HEK293 (cell line): ENCODE measurements at regions not wholly inside any gene's neighbourhood (a gene's known extent, or its start where the extent isn't known, plus 50 kb on each side); places are given as distances from the start of the nearest gene placed in this dataset.

Experiments used
- KLF10 ChIP-seq: fragments of 450-650 bp; IDR thresholded peaks from 2 replicates; pipeline ENCODE4 v1.5.1; 2018; ENCODE audit warnings: missing biosample characterization, mild to moderate bottlenecking, missing genetic modification characterization
- KLF17 ChIP-seq: fragments of 450-650 bp; formaldehyde crosslinking; IDR thresholded peaks from 2 replicates; pipeline ENCODE4 v1.5.1; 2016; ENCODE audit warnings: missing biosample characterization, missing genetic modification characterization
- PATZ1 ChIP-seq: fragments of 450-650 bp; formaldehyde crosslinking; IDR thresholded peaks from 2 replicates; pipeline ENCODE4 v1.5.1; 2016; ENCODE audit warnings: missing biosample characterization, missing genetic modification characterization
- PBX3 ChIP-seq: sonication (generic); formaldehyde crosslinking; IDR thresholded peaks from 2 replicates; pipeline ENCODE4 v1.8.1; 2022; ENCODE audit warnings: mild to moderate bottlenecking, moderate library complexity, missing genetic modification reagents
- SP2 ChIP-seq: fragments of 450-650 bp; formaldehyde crosslinking; IDR thresholded peaks from 2 replicates; pipeline ENCODE4 v1.5.1; 2016; ENCODE audit warnings: missing biosample characterization, missing genetic modification characterization
- TRIM28 ChIP-seq: IDR thresholded peaks from 2 replicates; pipeline ENCODE4 v1.6.1; 2011; ENCODE audit warnings: low read length, control low read depth, borderline replicate concordance
- ZBTB11 ChIP-seq: fragments of 450-650 bp; formaldehyde crosslinking; conservative IDR thresholded peaks from 2 replicates; pipeline ENCODE4 v1.5.1; 2016; ENCODE audit warnings: low read depth, missing biosample characterization, missing genetic modification characterization
- ZBTB44 ChIP-seq: fragments of 450-650 bp; IDR thresholded peaks from 2 replicates; pipeline ENCODE4 v1.5.1; 2018; ENCODE audit warnings: missing biosample characterization, mild to moderate bottlenecking, missing genetic modification characterization
- ZBTB49 ChIP-seq: fragments of 450-650 bp; formaldehyde crosslinking; IDR thresholded peaks from 2 replicates; pipeline ENCODE4 v1.5.1; 2016; ENCODE audit warnings: missing biosample characterization, missing genetic modification characterization, low read depth
- ZFHX2 ChIP-seq: fragments of 450-650 bp; formaldehyde crosslinking; conservative IDR thresholded peaks from 2 replicates; pipeline ENCODE4 v1.5.1; 2016; ENCODE audit warnings: missing biosample characterization, missing genetic modification characterization
- ZFP3 ChIP-seq: fragments of 450-650 bp; formaldehyde crosslinking; IDR thresholded peaks from 2 replicates; pipeline ENCODE4 v1.5.1; 2016; ENCODE audit warnings: low read depth, missing biosample characterization, missing genetic modification characterization
- ZNF16 ChIP-seq: fragments of 450-650 bp; formaldehyde crosslinking; IDR thresholded peaks from 2 replicates; pipeline ENCODE4 v1.5.1; 2016; ENCODE audit warnings: low read depth, missing biosample characterization, missing genetic modification characterization
- ZNF2 ChIP-seq: fragments of 450-650 bp; formaldehyde crosslinking; IDR thresholded peaks from 2 replicates; pipeline ENCODE4 v1.5.1; 2016; ENCODE audit warnings: missing biosample characterization, missing genetic modification characterization
- ZNF202 ChIP-seq: fragments of 450-650 bp; formaldehyde crosslinking; IDR thresholded peaks from 2 replicates; pipeline ENCODE4 v1.5.1; 2016; ENCODE audit warnings: missing biosample characterization, missing genetic modification characterization, borderline replicate concordance
- ZNF214 ChIP-seq: fragments of 450-650 bp; formaldehyde crosslinking; IDR thresholded peaks from 2 replicates; pipeline ENCODE4 v1.5.1; 2017; ENCODE audit warnings: missing biosample characterization, mild to moderate bottlenecking, missing genetic modification characterization, borderline replicate concordance
- ZNF280D ChIP-seq: fragments of 450-650 bp; formaldehyde crosslinking; IDR thresholded peaks from 2 replicates; pipeline ENCODE4 v1.5.1; 2016; ENCODE audit warnings: missing biosample characterization, missing genetic modification characterization
- ZNF423 ChIP-seq: fragments of 450-650 bp; formaldehyde crosslinking; IDR thresholded peaks from 2 replicates; pipeline ENCODE4 v1.5.1; 2016; ENCODE audit warnings: missing biosample characterization, missing genetic modification characterization
- ZNF488 ChIP-seq: fragments of 450-650 bp; formaldehyde crosslinking; IDR thresholded peaks from 2 replicates; pipeline ENCODE4 v1.5.1; 2016; ENCODE audit warnings: missing biosample characterization, missing genetic modification characterization
- ZNF548 ChIP-seq: fragments of 450-650 bp; formaldehyde crosslinking; IDR thresholded peaks from 2 replicates; pipeline ENCODE4 v1.5.1; 2016; ENCODE audit warnings: missing biosample characterization, missing genetic modification characterization
- ZNF843 ChIP-seq: fragments of 450-650 bp; formaldehyde crosslinking; IDR thresholded peaks from 2 replicates; pipeline ENCODE4 v1.5.1; 2016; ENCODE audit warnings: missing biosample characterization, missing genetic modification characterization
- ZSCAN4 ChIP-seq: fragments of 450-650 bp; formaldehyde crosslinking; IDR thresholded peaks from 2 replicates; pipeline ENCODE4 v1.5.1; 2017; ENCODE audit warnings: missing biosample characterization, missing genetic modification characterization

GRCh38 chr14:76924371-76925096, 98.3 kb downstream of the LRRC74A start (continued):
- TF ChIP-seq ZBTB11 (tag by site-specific recombination) (no peak), TRIM28 (no peak), ZNF488 (tag by site-specific recombination) (no peak), ZSCAN4 (tag by site-specific recombination) (no peak), ZNF2 (tag by site-specific recombination) (no peak), ZNF16 (no peak), ZNF423 (tag by site-specific recombination) (no peak), ZBTB49 (tag by site-specific recombination) (no peak), ZNF202 (tag by site-specific recombination) (no peak), KLF17 (tag by site-specific recombination) (0 out of 2 replicates have a peak, but pooled peaks have one; percentile 44), ZNF214 (tag by site-specific recombination) (no peak), ZNF843 (no peak), ZFP3 (tag by site-specific recombination) (no peak), ZBTB44 (no peak), KLF10 (tag by site-specific recombination) (no peak), ZNF548 (tag by site-specific recombination) (no peak), SP2 (tag by site-specific recombination) (peak; percentile 37), ZFHX2 (peak; percentile 84), ZNF280D (tag by site-specific recombination) (no peak), PATZ1 (0 out of 2 replicates have a peak, but pooled peaks have one; percentile 15), PBX3 (CRISPR knock-in tag) (no peak)
